ENCODE measurements at regions not wholly inside any gene's neighbourhood (a gene's known extent, or its start where the extent isn't known, plus 50 kb on each side); places are given as distances from the start of the nearest gene placed in this dataset.
"Not testable (repeated sequence)": the region's sequence is repeated elsewhere in the genome, so short reads cannot be mapped to it uniquely, and the experiment has no call there.

DNA sequence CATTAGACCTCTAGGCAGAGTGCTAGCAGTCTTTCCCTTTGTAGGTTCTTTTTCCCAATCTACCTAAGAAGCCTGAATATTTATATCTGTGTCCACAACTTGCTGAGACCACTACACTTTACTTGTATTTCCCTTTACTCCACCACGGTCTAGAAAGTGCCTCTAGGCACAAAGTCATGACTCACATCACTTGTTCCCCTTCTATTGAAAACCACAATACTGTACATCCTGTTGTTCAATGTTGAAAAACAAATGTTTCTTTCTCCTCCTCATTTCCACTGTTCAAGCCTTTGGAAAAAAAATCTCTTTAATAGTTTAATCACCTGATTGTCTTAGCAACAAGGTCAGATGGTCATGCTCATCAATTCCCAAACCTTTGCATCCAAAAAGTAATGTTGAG, 326.7 kb downstream of the GUCY2F start:
- no peak for DNase-seq

- DNase-seq = not testable (repeated sequence)
Observed at GRCh38 chrX:109144173-109144572, 337.7 kb downstream of the GUCY2F start.

DNA sequence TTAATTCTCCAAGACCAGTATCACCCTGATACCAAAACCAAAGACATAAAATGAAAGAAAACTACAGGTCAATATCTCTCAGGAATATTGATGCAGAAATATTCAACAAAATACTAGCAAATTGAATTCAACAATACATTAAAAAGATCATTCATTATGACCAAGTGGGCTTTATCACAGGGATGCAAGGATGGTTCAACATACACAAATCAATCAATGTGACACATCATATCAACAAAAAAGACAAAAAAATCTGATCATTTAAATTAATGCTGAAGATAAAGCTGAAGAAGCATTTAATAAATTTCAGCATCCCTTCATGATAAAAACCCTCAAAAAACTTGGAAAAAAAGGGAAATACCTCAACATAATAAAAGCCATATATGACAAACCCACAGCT, 341.4 kb downstream of the GUCY2F start:
- no peak for DNase-seq

GRCh38 chrX:109134777-109135176, 347.1 kb downstream of the GUCY2F start:
- no peak for DNase-seq

DNA sequence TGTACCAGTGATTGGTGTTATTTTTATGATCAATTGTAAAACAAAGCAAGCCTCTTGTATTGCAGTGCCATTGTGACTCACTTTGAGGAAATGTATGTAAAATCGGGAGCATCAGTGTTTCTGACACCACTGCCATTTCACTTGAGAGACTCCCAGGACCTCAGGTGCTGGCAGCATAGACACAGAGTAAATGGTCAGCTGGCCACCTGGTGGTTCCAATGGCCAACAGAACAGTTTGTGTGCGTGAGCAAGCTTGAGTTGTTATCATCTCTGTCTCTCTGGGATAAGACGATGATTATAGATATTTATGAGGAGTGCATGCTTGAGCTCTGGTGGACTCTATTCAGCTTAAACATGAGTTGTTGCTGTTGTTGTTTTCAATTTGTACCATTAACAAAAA, 356.6 kb downstream of the GUCY2F start:
- no peak for DNase-seq

DNA sequence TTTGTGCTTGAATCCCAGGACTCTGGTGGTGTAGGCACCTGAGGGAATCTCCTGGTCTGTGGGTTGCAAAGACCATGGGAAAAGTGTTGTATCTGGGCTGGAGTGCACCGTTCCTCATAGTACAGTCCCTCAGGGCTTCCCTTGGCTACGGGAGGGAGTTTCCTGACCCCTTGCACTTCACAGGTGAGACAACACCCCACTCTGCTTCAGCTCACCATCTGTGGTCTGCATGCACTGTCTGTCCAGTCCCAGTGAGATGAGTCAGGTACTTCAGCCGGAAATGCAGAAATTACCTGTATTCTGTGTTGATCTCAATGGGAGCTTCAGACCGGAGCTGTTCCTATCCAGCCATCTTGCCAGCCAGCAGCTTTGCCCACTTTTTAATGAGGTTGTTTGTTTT, 353.0 kb upstream of the IRS4 start:
- no peak for DNase-seq

DNA sequence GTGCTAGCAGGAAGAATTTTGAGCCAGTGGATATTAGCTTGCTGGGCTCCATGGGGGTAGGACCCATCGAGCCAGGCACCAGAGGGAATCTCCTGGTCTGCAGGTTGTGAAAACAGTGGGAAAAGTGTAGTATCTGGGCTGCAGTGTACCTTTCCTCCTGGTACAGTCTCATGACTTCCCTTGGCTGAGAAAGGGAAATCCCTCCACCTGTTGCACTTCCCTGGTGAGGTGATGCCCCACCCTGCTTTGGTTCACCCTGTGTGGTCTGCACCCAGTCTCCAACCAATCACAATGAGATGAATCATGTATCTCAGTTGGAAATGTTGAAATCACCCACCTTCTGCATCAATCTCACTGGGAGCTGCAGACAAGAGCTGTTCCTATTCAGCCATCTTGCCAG, 341.4 kb upstream of the IRS4 start:
- DNase-seq = no peak

DNA sequence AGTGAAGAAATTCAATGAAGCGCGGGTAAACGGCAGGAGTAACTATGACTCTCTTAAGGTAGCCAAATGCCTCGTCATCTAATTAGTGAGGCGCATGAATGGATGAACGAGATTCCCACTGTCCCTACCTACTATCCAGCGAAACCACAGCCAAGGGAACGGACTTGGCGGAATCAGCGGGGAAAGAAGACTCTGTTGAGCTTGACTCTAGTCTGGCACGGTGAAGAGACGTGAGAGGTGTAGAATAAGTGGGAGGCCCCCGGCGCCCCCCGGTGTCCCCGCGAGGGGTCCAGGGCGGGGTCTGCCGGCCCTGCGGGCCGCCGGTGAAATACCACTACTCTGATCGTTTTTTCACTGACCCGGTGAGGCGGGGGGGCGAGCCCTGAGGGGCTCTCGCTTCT, 317.8 kb upstream of the IRS4 start:
- DNase-seq = not testable (repeated sequence)

DNA sequence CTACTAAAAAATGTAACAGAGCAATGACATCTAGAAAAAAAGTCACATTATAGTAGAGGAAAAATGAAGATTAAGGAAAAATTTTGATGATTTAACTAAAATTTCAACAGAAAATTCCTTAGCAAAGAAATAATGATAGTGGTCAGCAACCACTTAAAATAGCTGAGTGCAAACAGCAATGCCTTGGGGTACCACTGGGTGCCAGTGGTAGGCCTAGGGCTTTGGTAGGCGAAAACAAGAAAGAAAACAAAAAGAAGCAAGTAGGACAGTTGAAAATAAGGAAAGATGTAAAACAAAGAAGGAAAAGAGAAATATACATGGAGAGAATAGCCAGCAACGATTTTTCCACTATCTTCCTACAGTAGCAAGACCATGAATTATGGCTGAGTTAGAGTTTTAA, 313.5 kb upstream of the IRS4 start:
- no peak for DNase-seq

DNA sequence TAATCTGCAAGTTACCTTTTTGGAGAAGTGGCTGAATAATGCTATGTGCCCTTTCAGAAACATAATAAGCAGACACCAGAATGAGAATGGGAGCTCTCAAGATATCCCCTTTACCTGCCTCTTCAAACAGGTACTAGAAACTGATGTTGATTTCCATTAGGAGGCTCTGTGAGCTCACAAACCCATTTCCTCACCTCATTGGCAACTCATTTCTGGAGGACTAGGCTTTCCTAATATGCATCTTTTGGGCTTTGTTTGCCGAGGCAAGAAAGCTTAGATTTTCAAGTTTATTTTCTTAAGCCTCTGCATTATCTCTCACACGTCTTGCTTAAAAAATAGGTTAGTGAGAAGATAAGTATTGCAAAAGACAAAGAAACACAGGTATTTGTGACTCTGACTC, 313.1 kb upstream of the IRS4 start:
- DNase-seq = no peak

DNA sequence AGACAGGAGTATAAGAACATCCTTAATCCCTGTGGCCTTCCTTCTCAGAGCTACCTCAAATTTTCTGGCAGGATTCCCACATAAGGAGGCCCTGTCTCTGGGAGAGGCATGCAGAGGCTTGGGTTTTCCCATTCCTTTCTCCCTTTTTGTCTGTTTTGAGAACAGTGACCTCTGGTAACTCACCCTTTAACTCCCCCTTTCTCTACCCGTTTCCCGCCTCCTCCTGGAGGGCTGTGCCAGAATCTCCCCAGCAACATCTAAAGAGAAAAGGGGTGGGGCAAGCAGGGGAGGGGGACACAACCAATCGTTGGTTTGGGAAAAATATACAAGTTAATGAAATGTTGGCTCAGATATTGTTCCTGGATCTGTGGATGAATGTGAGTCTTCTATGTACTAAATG, 303.7 kb upstream of the IRS4 start:
- DNase-seq = no peak

- DNase-seq = no peak
Observed at GRCh38 chrX:109036624-109037023, 300.3 kb upstream of the IRS4 start.

GRCh38 chrX:108993909-108994308, 257.5 kb upstream of the IRS4 start:
- no peak for DNase-seq

DNA sequence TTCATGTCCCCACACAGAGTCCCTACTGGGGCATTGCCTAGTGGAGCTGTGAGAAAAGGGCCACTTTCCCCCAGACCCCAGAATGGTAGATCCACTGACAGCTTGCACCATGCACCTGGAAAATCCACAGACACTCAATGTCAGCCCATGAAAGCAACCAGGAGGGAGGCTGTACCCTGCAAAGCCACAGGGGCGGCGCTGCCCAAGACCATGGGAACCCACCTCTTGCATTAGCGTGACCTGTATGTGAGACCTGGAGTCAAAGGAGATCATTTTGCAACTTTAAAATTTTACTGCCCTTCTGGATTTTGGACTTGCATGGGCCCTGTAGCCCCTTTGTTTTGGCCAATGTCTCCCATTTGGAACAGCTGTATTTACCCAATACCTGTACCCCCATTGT, 236.5 kb upstream of the IRS4 start:
- not testable (repeated sequence) for DNase-seq

- DNase-seq = no peak
Observed at GRCh38 chrX:108947205-108947604, 210.8 kb upstream of the IRS4 start.

GRCh38 chrX:108946531-108946930, 210.2 kb upstream of the IRS4 start:
- no peak for DNase-seq

- DNase-seq = no peak
Observed at GRCh38 chrX:108945883-108946523, 209.6 kb upstream of the IRS4 start.

- no peak for DNase-seq
Observed at GRCh38 chrX:108914791-108915190, 178.4 kb upstream of the IRS4 start.

DNA sequence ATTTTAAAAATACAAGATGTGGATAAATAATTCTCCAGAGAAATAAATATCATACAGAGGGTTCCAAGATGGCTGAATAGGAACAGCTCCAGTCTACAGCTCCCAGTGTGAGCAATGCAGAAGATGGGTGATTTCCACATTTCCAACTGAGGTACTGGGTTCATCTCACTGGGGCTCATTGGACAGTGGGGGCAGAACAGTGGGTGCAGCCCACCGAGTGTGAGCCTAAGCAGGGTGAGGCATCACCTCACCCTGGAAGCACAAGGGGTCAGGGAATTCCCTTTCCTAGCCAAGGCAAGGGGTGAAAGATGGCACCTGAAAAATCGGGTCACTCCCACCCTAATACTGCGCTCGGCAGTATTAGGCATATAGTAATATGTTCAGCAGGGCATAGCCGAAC, 167.5 kb upstream of the IRS4 start:
- DNase-seq = not testable (repeated sequence)

GRCh38 chrX:108900333-108900732, 164.0 kb upstream of the IRS4 start:
- no peak for DNase-seq

- DNase-seq = not testable (repeated sequence)
Observed at GRCh38 chrX:108896349-108896748, 160.0 kb upstream of the IRS4 start.

DNA sequence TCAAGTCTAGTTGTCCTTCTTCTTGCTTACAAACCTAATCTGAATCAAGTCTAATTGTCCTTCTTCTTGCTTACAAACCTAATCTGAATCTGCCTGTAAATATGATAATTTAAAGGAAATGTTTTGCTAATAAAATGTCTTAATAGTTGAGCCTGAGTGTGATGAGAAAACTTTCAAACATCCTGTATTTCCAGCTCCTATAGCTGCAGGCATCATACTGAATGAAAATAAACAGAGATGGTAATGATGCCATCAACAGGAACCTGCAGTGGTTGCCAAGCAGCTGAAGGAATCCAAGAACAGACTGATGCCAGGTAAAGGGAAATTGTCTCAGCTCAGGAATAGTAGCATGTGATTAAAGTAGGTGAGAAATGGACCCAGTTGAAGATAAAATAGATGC, 156.1 kb upstream of the IRS4 start:
- no peak for DNase-seq

GRCh38 chrX:108875548-108875947, 139.2 kb upstream of the IRS4 start:
- no peak for DNase-seq

DNA sequence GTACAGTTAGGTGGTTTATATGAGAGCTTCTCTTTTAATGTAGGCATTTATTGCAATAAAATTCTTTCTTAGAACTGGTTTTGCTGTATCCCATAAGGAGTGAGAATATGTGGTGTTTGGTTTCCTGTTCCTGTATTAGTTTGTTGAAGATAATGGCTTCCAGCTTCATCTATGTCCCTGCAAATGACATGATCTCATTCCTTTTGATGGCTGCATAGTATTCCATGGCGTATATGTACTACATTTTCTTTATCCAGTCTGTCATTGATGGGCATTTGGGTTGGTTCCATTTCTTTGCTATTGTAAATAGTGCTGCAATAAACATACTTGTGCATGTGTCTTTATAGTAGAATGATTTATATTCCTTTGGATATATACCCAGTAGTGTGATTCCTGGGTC, 106.7 kb upstream of the IRS4 start:
- DNase-seq = not testable (repeated sequence)

DNA sequence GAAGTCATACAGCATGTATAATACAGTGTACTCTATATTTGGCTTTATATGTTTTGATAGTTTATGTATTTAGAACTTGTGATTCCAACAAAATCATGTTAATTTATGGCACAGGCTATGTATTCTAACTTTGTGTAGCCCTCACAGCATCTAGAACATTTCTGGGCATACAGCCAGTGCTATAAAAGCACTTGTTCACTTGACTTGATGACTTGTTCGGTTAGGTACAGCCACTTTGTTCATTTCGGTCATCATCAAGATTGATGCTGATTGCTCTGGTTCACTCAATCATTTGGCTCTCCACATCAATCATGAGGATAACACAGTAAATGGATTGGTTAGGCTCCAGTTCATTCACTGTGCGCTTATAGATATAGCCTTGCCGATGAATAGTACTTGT, 97.6 kb upstream of the IRS4 start:
- no peak for DNase-seq

- no peak for DNase-seq
Observed at GRCh38 chrX:108811891-108812290, 75.5 kb upstream of the IRS4 start.
